Fibroblast of villous mesenchyme (primary cell): ENCODE measurements at regions not wholly inside any gene's neighbourhood (a gene's known extent, or its start where the extent isn't known, plus 50 kb on each side); places are given as distances from the start of the nearest gene placed in this dataset.

Experiments
- DNase-seq: peaks from one replicate; pipeline ENCODE4 v3.0.0-alpha.2; 2010; ENCODE audit warnings: low read depth
- H3K4me3 ChIP-seq: 2 replicates; pipeline ENCODE4 v1.5.1; 2011; ENCODE audit warnings: low read depth, mild to moderate bottlenecking, low read length
- TF ChIP-seq, protein P1 (sequence below): IDR thresholded peaks from 2 replicates; pipeline ENCODE4 v1.5.1; 2012; ENCODE audit warnings: low read depth, mild to moderate bottlenecking, low read length; ENCODE audit not compliant: insufficient read depth

DNA sequence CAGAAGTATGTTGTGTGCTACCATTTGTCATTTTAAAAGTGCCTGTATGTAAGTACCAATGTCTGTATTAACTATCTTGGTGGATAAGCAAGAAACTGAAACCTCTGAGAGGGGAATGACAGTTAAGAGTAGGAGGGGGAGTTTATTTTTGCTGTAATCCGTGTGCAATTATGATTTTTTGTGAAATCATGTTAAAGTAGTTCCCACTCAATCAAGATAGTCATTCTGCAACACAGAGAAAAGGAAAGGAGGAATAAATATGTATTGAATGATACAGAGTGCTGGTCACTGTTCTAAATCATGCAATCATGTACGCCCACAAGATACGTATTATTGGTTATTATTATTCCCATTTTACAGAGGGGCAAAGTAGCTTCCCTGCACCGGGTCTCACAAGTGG, 105.1 kb upstream of the UBE2E1 start:
- TF ChIP-seq, protein P1, sequence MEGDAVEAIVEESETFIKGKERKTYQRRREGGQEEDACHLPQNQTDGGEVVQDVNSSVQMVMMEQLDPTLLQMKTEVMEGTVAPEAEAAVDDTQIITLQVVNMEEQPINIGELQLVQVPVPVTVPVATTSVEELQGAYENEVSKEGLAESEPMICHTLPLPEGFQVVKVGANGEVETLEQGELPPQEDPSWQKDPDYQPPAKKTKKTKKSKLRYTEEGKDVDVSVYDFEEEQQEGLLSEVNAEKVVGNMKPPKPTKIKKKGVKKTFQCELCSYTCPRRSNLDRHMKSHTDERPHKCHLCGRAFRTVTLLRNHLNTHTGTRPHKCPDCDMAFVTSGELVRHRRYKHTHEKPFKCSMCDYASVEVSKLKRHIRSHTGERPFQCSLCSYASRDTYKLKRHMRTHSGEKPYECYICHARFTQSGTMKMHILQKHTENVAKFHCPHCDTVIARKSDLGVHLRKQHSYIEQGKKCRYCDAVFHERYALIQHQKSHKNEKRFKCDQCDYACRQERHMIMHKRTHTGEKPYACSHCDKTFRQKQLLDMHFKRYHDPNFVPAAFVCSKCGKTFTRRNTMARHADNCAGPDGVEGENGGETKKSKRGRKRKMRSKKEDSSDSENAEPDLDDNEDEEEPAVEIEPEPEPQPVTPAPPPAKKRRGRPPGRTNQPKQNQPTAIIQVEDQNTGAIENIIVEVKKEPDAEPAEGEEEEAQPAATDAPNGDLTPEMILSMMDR, result no peak
- H3K4me3 ChIP-seq, result no peak overlapping the region
- no peak for DNase-seq

GRCh38 chr3:23701716-23702597, 103.8 kb upstream of the UBE2E1 start:
- no peak for DNase-seq
- TF ChIP-seq, protein P1, result no peak
- no peak overlapping the region for H3K4me3 ChIP-seq

DNA sequence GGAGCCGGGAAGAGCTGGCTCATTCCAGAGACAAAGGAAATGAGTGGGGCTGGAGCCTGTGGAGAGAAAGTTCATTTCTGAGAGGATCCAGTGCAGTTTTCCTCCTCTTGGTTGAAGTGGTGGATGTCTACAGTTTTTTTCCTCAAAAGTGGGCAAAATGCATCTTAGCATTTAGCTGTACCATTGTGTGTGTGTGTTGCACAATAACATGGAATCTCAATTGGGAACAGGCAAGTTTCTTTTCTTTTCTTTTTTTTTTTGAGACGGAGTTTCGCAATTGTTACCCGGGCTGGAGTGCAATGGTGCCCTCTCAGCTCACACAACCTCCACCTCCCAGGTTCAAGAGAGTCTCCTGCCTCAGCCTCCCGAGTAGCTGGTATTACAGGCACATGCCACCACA, 101.5 kb upstream of the UBE2E1 start:
- DNase-seq, result peak; percentile 30
- H3K4me3 ChIP-seq, result no peak overlapping the region
- TF ChIP-seq, protein P1, result no peak

DNA sequence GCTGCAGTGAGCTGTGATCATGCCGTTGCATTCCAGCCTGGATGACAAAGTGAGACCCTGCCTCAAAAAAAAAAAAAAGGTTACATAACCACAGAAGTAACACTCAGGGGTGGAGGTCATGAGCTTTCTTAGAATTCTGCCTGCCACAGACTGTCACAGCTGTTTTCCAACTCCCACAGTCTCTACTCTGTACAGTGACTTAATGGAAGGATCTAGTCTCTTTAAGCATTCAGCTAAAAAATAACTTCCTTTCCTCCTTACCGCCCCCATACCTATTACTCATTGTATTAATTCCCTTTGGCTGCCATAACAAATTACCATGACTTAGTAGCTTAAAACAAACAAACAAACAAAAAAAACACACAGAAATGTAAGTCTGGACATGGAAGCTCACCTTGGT, 99.6 kb upstream of the UBE2E1 start:
- H3K4me3 ChIP-seq, result no peak overlapping the region
- TF ChIP-seq, protein P1, result no peak
- DNase-seq, result no peak

GRCh38 chr3:23709987-23710386, 95.8 kb upstream of the UBE2E1 start:
- TF ChIP-seq, protein P1, result no peak
- no peak for DNase-seq
- no peak overlapping the region for H3K4me3 ChIP-seq

- H3K4me3 ChIP-seq, result no peak overlapping the region
- peak; percentile 94 for DNase-seq
- TF ChIP-seq, protein P1, result no peak
Observed at GRCh38 chr3:23710555-23710954, 95.2 kb upstream of the UBE2E1 start.
